ENCODE measurements at regions not wholly inside any gene's neighbourhood (a gene's known extent, or its start where the extent isn't known, plus 50 kb on each side); places are given as distances from the start of the nearest gene placed in this dataset.

GRCh38 chr13:54383604-54384003 is 1355.0 kb downstream of the OLFM4 start:
- no peak for DNase-seq
- Histone ChIP-seq H3K27me3 (no peaks in the 10 kb centered on the region), H3K27ac (no peak overlapping the region), H3K4me1 (no peaks in the 10 kb centered on the region), H3K9me3 (no peaks in the 10 kb centered on the region), H3K4me3 (replicated peaks in 1 of 3) (no peak overlapping the region), H3K36me3 (no peaks in the 10 kb centered on the region)
- TF ChIP-seq POLR2A (IDR thresholded peaks at IDR 0.05) (no peak), CTCF (IDR thresholded peaks at IDR 0.05) (no peak)
- intact Hi-C loops (cut with DNase I): no loop called here
- 60 to 70% methylated on average over 2 of the region's 2 CpGs for WGBS, 2 donors

- H3K4me3 ChIP-seq (replicated peaks in 1 of 3): no peak overlapping the region
- H3K27ac ChIP-seq: no peak overlapping the region
- no peaks in the 10 kb centered on the region for H3K36me3 ChIP-seq
- TF ChIP-seq CTCF (IDR thresholded peaks at IDR 0.05) (no peak), POLR2A (IDR thresholded peaks at IDR 0.05) (no peak)
- no peak for DNase-seq
- intact Hi-C loops (cut with DNase I): no loop called here
- no peaks in the 10 kb centered on the region for H3K27me3 ChIP-seq
- no peaks in the 10 kb centered on the region for H3K9me3 ChIP-seq
- no peaks in the 10 kb centered on the region for H3K4me1 ChIP-seq
Observed at GRCh38 chr13:54387625-54388024, 1359.0 kb downstream of the OLFM4 start.

GRCh38 chr13:54390841-54391240 is 1362.2 kb downstream of the OLFM4 start:
- no peaks in the 10 kb centered on the region for H3K36me3 ChIP-seq
- DNase-seq: no peak
- no peak for TF ChIP-seq POLR2A (IDR thresholded peaks at IDR 0.05)
- H3K27ac ChIP-seq: no peak overlapping the region
- intact Hi-C loops (cut with DNase I): no loop called here
- no peaks in the 10 kb centered on the region for H3K27me3 ChIP-seq
- no peak overlapping the region for H3K4me3 ChIP-seq (replicated peaks in 1 of 3)
- H3K9me3 ChIP-seq: no peaks in the 10 kb centered on the region
- no peaks in the 10 kb centered on the region for H3K4me1 ChIP-seq
- WGBS, 2 donors: 96 to 99% methylated on average over 2 of the region's 2 CpGs

GRCh38 chr13:54394085-54394700 is 1365.6 kb downstream of the OLFM4 start:
- 73 to 85% methylated on average over 7 of the region's 7 CpGs for WGBS, 2 donors
- Histone ChIP-seq H3K27me3 (no peaks in the 10 kb centered on the region), H3K36me3 (no peaks in the 10 kb centered on the region), H3K4me3 (replicated peaks in 1 of 3) (no peak overlapping the region), H3K4me1 (no peaks in the 10 kb centered on the region), H3K9me3 (no peaks in the 10 kb centered on the region), H3K27ac (no peak overlapping the region)
- no peak for TF ChIP-seq POLR2A (IDR thresholded peaks at IDR 0.05)
- no peak for TF ChIP-seq CTCF (IDR thresholded peaks at IDR 0.05)
- no peak for DNase-seq
- intact Hi-C loops (cut with DNase I): no loop called here

GRCh38 chr13:54394908-54395307 is 1366.3 kb downstream of the OLFM4 start:
- intact Hi-C loops (cut with DNase I): no loop called here
- TF ChIP-seq CTCF (IDR thresholded peaks at IDR 0.05): no peak
- TF ChIP-seq POLR2A (IDR thresholded peaks at IDR 0.05): no peak
- Histone ChIP-seq H3K27me3 (no peaks in the 10 kb centered on the region), H3K36me3 (no peaks in the 10 kb centered on the region), H3K27ac (no peak overlapping the region), H3K9me3 (no peaks in the 10 kb centered on the region), H3K4me1 (no peaks in the 10 kb centered on the region), H3K4me3 (replicated peaks in 1 of 3) (no peak overlapping the region)
- DNase-seq: no peak
- WGBS, 2 donors: 80 to 82% methylated on average over 6 of the region's 6 CpGs

GRCh38 chr13:54402495-54402894 is 1373.9 kb downstream of the OLFM4 start:
- no peak overlapping the region for H3K4me3 ChIP-seq (replicated peaks in 1 of 3)
- no peak overlapping the region for H3K27ac ChIP-seq
- TF ChIP-seq CTCF (IDR thresholded peaks at IDR 0.05) (no peak), POLR2A (IDR thresholded peaks at IDR 0.05) (no peak)
- intact Hi-C loops (cut with DNase I): no loop called here
- WGBS, 2 donors: 79 to 80% methylated on average over 1 of the region's 1 CpG
- no peaks in the 10 kb centered on the region for H3K9me3 ChIP-seq
- no peaks in the 10 kb centered on the region for H3K27me3 ChIP-seq
- H3K36me3 ChIP-seq: no peaks in the 10 kb centered on the region
- H3K4me1 ChIP-seq: no peaks in the 10 kb centered on the region
- DNase-seq: no peak

All from thyroid gland (tissue), 4 donors.